HCT116 (cell line): ENCODE measurements at regions not wholly inside any gene's neighbourhood (a gene's known extent, or its start where the extent isn't known, plus 50 kb on each side); places are given as distances from the start of the nearest gene placed in this dataset.

Experiments
- ATAC-seq: fragments of 200-7000 bp; cut with Tn5 transposase; 2 replicates; pipeline ENCODE4 v1.9.1; 2020; ENCODE audit warnings: mild to moderate bottlenecking, moderate library complexity
- BruUV-seq: library from RNA; stranded (reverse); fragments of 400-500 nt; replicated peaks from 2 replicates; lab custom pipeline; 2021; lab: Mats Ljungman, UMichigan
- CTCF ChIA-PET: fragments of 300-600 bp; sonication (Branson Sonifier 250); formaldehyde crosslinking; loops from one replicate; lab custom pipeline; 2021; ENCODE audit warnings: antibody characterized with exemption; lab: Charles Lee
- POLR2A ChIA-PET: fragments of 300-600, 350-600 bp; sonication (Branson Sonifier 250); formaldehyde crosslinking; loops from one replicate; lab custom pipeline; 2021; ENCODE audit warnings: antibody characterized with exemption; lab: Charles Lee
- RAD21 ChIA-PET, 2 experiments: fragments of 300-600 bp; sonication (Branson Sonifier 250); formaldehyde crosslinking; loops; one replicate each; lab custom pipeline; 2023; ENCODE audit warnings: low total read pairs in 2 of 2; ENCODE audit not compliant: uncharacterized antibody in 2 of 2, unreplicated experiment in 2 of 2, low non-redundant PET in 1 of 2; lab: Charles Lee
- DNase-seq: peaks from one replicate; pipeline ENCODE4 v3.0.0-alpha.2; 2010; ENCODE audit warnings: low read depth, low spot score
- H2AFZ ChIP-seq: fragments of 200-600 bp; shearing (Covaris generic), sonication (generic); 2 replicates; pipeline ENCODE4 v1.6.1; 2017; ENCODE audit warnings: low read depth, mixed run types, mixed read lengths, antibody characterized with exemption, low read length; ENCODE audit not compliant: poor library complexity, severe bottlenecking
- H3K27ac ChIP-seq: 2 replicates; pipeline ENCODE4 v1.5.1; 2012; ENCODE audit warnings: low read depth, low read length
- H3K27me3 ChIP-seq: fragments of 200-600 bp; sonication (generic); 2 replicates; pipeline ENCODE4 v1.6.1; 2016; ENCODE audit warnings: mixed run types, low read length, mixed read lengths; ENCODE audit not compliant: insufficient read depth
- H3K36me3 ChIP-seq, 2 experiments: fragments of 200-500 bp in 1 of 2; fragments of 200-600 bp in 1 of 2; sonication (Bioruptor generic) in 1 of 2; sonication (generic) in 1 of 2; 2 replicates each; pipeline versions ENCODE4 v1.5.1 to v1.6.1; 2014 to 2016; ENCODE audit warnings: low read length in 2 of 2, inconsistent platforms in 1 of 2, mixed read lengths in 1 of 2, mixed run types in 1 of 2; ENCODE audit not compliant: insufficient read depth in 2 of 2, control insufficient read depth in 1 of 2
- H3K4me1 ChIP-seq, 2 experiments: fragments of 200-600 bp in 1 of 2; sonication (generic) in 1 of 2; 2 replicates each; pipeline versions ENCODE4 v1.5.1 to v1.6.1; 2012 to 2017; ENCODE audit warnings: low read length in 2 of 2, inconsistent platforms in 1 of 2, mild to moderate bottlenecking in 1 of 2, mixed read lengths in 1 of 2, mixed run types in 1 of 2, moderate library complexity in 1 of 2; ENCODE audit not compliant: insufficient read depth in 2 of 2, control insufficient read depth in 1 of 2
- H3K4me2 ChIP-seq: fragments of 200-600 bp; sonication (generic); 2 replicates; pipeline ENCODE4 v1.6.1; 2017; ENCODE audit warnings: mixed run types, low read length, mixed read lengths
- H3K4me3 ChIP-seq, 2 experiments: fragments of 200-600 bp in 1 of 2; sonication (generic) in 1 of 2; replicated peaks in 1 of 2; 2 replicates each; pipeline ENCODE4 v1.5.1; 2011 to 2016; ENCODE audit warnings: low read length in 2 of 2, control low read depth in 1 of 2, low read depth in 1 of 2, mild to moderate bottlenecking in 1 of 2, mixed read lengths in 1 of 2, mixed run types in 1 of 2
- H3K79me2 ChIP-seq: fragments of 200-600 bp; sonication (generic); 2 replicates; pipeline ENCODE4 v1.6.1; 2017; ENCODE audit warnings: mild to moderate bottlenecking, mixed run types, low read length, moderate library complexity, mixed read lengths; ENCODE audit not compliant: insufficient read depth
- H3K9ac ChIP-seq: fragments of 200-600 bp; sonication (generic); 2 replicates; pipeline ENCODE4 v1.6.1; 2016; ENCODE audit warnings: low read length, mixed read lengths
- H3K9me2 ChIP-seq: fragments of 200-600 bp; sonication (generic), shearing (Covaris generic); 2 replicates; pipeline ENCODE4 v1.6.1; 2017; ENCODE audit warnings: mixed run types, mild to moderate bottlenecking, moderate library complexity; ENCODE audit not compliant: insufficient read depth
- H3K9me3 ChIP-seq, 2 experiments: fragments of 200-500 bp in 1 of 2; fragments of 200-600 bp in 1 of 2; sonication (Bioruptor generic) in 1 of 2; sonication (generic) in 1 of 2; 2 replicates each; pipeline ENCODE4 v1.6.1; 2014 to 2017; ENCODE audit warnings: low read length in 2 of 2, mixed read lengths in 2 of 2, inconsistent platforms in 1 of 2, low read depth in 1 of 2, mild to moderate bottlenecking in 1 of 2, mixed run types in 1 of 2, moderate library complexity in 1 of 2; ENCODE audit not compliant: control insufficient read depth in 1 of 2, insufficient read depth in 1 of 2
- H4K20me1 ChIP-seq: fragments of 200-600 bp; sonication (generic), shearing (Covaris generic); 2 replicates; pipeline ENCODE4 v1.6.1; 2017; ENCODE audit warnings: mixed run types, mild to moderate bottlenecking, moderate library complexity; ENCODE audit not compliant: insufficient read depth
- CBX3 ChIP-seq: IDR thresholded peaks from 2 replicates; pipeline ENCODE4 v1.6.1; 2012; ENCODE audit warnings: low read depth
- CEBPB ChIP-seq: IDR thresholded peaks from 2 replicates; pipeline ENCODE4 v1.6.1; 2012; ENCODE audit warnings: low read depth
- CTCF ChIP-seq, 3 experiments: fragments of 200-600 bp in 1 of 3; sonication (generic) in 1 of 3; IDR thresholded peaks in 2 of 3; conservative IDR thresholded peaks in 1 of 3; 2 replicates each; pipeline ENCODE4 v1.5.1; 2012 to 2017; ENCODE audit warnings: low read depth in 2 of 3, low read length in 2 of 3, antibody characterized with exemption in 1 of 3, borderline replicate concordance in 1 of 3, control low read depth in 1 of 3, mild to moderate bottlenecking in 1 of 3, mixed read lengths in 1 of 3, mixed run types in 1 of 3, moderate library complexity in 1 of 3; ENCODE audit not compliant: insufficient read depth in 1 of 3
- EGR1 ChIP-seq: IDR thresholded peaks from 2 replicates; pipeline ENCODE4 v1.6.1; 2012; ENCODE audit warnings: low read depth
- EZH2 ChIP-seq: fragments of 200-600 bp; sonication (generic); IDR thresholded peaks from 2 replicates; pipeline ENCODE4 v1.6.1; 2017; ENCODE audit warnings: antibody characterized with exemption, mixed run types
- JUND ChIP-seq: IDR thresholded peaks from 2 replicates; pipeline ENCODE4 v1.6.1; 2012
- POLR2A ChIP-seq: IDR thresholded peaks from 2 replicates; pipeline ENCODE4 v1.7.0; 2011; ENCODE audit warnings: borderline replicate concordance; ENCODE audit not compliant: insufficient read depth, insufficient read length; ENCODE audit errors: extremely low read depth
- REST ChIP-seq: IDR thresholded peaks from 2 replicates; pipeline ENCODE4 v1.6.1; 2012; ENCODE audit warnings: low read depth
- SRF ChIP-seq: IDR thresholded peaks from 2 replicates; pipeline ENCODE4 v1.6.1; 2012; ENCODE audit warnings: low read depth
- ZBTB33 ChIP-seq: IDR thresholded peaks from 2 replicates; pipeline ENCODE4 v1.6.1; 2011; ENCODE audit warnings: mild to moderate bottlenecking, low read length, moderate library complexity; ENCODE audit not compliant: insufficient replicate concordance; ENCODE audit errors: extremely low read depth
- ZFX ChIP-seq: fragments of 450-650 bp; IDR thresholded peaks from 2 replicates; pipeline ENCODE4 v1.6.1; 2017
- ZNF274 ChIP-seq: fragments of 200-500 bp; sonication (Bioruptor generic); IDR thresholded peaks from 2 replicates; pipeline ENCODE4 v1.6.1; 2014; ENCODE audit warnings: mild to moderate bottlenecking, low read depth, low read length, inconsistent platforms
- intact Hi-C: fragments of 100-400 bp; cut with micrococcal nuclease; formaldehyde crosslinking; loops from 2 replicates; pipeline ENCODE4 v1.10.0; 2022
- TF ChIP-seq, protein P1 (sequence below): IDR thresholded peaks from 2 replicates; pipeline ENCODE4 v1.6.1; 2012

DNA sequence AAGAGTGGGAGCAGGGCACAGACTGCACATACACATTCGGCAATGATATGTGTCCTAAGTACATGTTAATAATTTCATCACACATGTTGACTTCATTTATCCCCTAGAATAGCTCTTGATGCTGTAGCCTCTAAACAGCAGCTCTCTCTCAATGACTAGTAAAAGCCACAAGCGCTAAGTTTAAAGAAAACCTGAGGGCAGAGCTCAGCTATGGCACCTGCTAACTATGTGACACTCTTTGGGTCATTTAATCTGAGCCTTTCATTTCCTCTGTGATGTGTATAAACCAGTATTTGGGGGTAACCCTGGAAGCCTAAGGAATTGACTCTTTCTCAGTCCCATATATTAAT is 140.6 kb upstream of the MOCS2 start:
- no peak overlapping the region for H3K9ac ChIP-seq
- no peak overlapping the region for H2AFZ ChIP-seq
- H3K79me2 ChIP-seq = no peaks in the 10 kb centered on the region
- POLR2A ChIA-PET = no interaction called here
- TF ChIP-seq CBX3 = no peak
- TF ChIP-seq ZFX = no peak
- no peak for TF ChIP-seq EGR1
- TF ChIP-seq REST = no peak
- no peak for TF ChIP-seq CTCF (IDR thresholded peaks at IDR 0.05 in 2 of 3, conservative IDR thresholded peaks at IDR 0.05 in 1 of 3; ENCODE audit: borderline replicate concordance in 1 of 3, insufficient read depth in 1 of 3, low read depth in 2 of 3, low read length in 2 of 3)
- TF ChIP-seq CEBPB = no peak
- TF ChIP-seq JUND = no peak
- TF ChIP-seq POLR2A = no peak
- TF ChIP-seq SRF = no peak
- TF ChIP-seq ZNF274 = no peak
- no peak for TF ChIP-seq ZBTB33
- TF ChIP-seq, protein P1, sequence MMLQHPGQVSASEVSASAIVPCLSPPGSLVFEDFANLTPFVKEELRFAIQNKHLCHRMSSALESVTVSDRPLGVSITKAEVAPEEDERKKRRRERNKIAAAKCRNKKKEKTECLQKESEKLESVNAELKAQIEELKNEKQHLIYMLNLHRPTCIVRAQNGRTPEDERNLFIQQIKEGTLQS = no peak
- TF ChIP-seq EZH2 = no peak
- H4K20me1 ChIP-seq = no peaks in the 10 kb centered on the region
- H3K9me3 ChIP-seq = no peaks in the 10 kb centered on the region
- no peak overlapping the region for H3K4me2 ChIP-seq
- DNase-seq (no peak), ATAC-seq (no peak)
- no peaks in the 10 kb centered on the region for H3K9me2 ChIP-seq
- RAD21 ChIA-PET = no interaction called here
- no peaks in the 10 kb centered on the region for H3K4me1 ChIP-seq
- BruUV-seq = no TSS peak
- intact Hi-C loops = no loop called here
- H3K4me3 ChIP-seq = no peak overlapping the region
- no peak overlapping the region for H3K27ac ChIP-seq
- CTCF ChIA-PET = no interaction called here
- no peaks in the 10 kb centered on the region for H3K27me3 ChIP-seq
- H3K36me3 ChIP-seq = no peaks in the 10 kb centered on the region
